Fibroblast of mammary gland (primary cell): ENCODE measurements at regions not wholly inside any gene's neighbourhood (a gene's known extent, or its start where the extent isn't known, plus 50 kb on each side); places are given as distances from the start of the nearest gene placed in this dataset.

Experiments
- DNase-seq: peaks from one replicate; pipeline ENCODE4 v3.0.0-alpha.2; 2010; ENCODE audit warnings: low read depth
- H3K4me3 ChIP-seq: 2 replicates; pipeline ENCODE4 v1.5.1; 2011; ENCODE audit warnings: low read depth, mild to moderate bottlenecking, low read length, moderate library complexity; ENCODE audit not compliant: control insufficient read depth
- TF ChIP-seq, protein P1 (sequence below): conservative IDR thresholded peaks from 2 replicates; pipeline ENCODE4 v1.5.1; 2011; ENCODE audit warnings: low read depth, low read length, inconsistent platforms; ENCODE audit not compliant: control insufficient read depth, insufficient read depth

DNA sequence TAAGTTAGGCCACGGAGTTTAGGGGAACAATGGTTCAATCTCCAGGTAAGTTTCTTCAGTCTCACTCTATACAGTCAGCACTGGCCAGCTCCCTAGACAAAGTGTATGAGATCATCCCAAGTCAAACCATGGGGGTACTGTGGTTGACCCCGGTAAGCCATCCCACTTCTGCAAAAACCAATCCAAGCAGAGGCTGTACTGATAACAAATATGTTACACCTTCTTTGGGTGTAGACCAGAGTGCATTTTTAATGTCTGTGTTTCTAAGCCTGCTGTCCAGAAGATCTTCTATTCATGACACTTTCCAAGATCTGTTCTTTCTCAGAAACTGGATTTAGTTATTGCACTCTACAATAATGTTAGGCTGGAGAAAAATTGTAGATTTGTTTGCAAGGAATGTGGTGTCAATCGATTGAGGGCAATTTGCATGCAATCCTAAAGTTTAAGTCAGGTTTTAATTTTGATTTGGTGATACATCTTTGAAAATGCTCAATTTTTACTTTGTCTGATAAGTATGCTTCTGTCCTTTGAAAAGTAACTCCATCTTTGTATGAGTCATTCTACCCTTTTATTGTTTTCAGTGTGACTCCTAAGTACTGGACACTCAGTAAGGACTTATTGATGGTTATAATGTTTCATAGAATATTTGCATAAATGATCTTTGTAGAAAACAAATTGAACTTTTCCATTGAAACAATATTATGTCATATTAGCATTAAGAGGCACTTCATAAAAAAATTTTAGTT is 152.4 kb downstream of the HLX start:
- peak; percentile 38 for DNase-seq
- TF ChIP-seq, protein P1, sequence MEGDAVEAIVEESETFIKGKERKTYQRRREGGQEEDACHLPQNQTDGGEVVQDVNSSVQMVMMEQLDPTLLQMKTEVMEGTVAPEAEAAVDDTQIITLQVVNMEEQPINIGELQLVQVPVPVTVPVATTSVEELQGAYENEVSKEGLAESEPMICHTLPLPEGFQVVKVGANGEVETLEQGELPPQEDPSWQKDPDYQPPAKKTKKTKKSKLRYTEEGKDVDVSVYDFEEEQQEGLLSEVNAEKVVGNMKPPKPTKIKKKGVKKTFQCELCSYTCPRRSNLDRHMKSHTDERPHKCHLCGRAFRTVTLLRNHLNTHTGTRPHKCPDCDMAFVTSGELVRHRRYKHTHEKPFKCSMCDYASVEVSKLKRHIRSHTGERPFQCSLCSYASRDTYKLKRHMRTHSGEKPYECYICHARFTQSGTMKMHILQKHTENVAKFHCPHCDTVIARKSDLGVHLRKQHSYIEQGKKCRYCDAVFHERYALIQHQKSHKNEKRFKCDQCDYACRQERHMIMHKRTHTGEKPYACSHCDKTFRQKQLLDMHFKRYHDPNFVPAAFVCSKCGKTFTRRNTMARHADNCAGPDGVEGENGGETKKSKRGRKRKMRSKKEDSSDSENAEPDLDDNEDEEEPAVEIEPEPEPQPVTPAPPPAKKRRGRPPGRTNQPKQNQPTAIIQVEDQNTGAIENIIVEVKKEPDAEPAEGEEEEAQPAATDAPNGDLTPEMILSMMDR = no peak
- no peak overlapping the region for H3K4me3 ChIP-seq

DNA sequence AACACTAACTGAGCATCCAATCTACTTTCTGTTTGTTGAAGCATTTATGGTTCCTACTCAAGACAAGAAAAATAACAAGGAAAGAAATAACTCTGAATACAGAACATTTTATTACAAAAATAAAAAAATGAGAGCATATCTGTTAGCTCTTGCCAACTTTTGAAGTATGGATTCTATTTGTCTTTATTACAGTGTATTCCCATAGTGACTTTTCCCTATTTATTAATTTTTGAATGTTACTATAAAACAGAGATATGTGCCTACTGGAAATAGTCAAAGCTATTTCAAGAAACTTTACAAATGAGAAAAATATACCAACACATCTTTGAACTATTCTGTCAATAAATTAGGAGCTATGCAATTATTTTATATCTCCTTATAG is 153.0 kb downstream of the HLX start:
- TF ChIP-seq, protein P1 = no peak
- no peak for DNase-seq
- no peak overlapping the region for H3K4me3 ChIP-seq

DNA sequence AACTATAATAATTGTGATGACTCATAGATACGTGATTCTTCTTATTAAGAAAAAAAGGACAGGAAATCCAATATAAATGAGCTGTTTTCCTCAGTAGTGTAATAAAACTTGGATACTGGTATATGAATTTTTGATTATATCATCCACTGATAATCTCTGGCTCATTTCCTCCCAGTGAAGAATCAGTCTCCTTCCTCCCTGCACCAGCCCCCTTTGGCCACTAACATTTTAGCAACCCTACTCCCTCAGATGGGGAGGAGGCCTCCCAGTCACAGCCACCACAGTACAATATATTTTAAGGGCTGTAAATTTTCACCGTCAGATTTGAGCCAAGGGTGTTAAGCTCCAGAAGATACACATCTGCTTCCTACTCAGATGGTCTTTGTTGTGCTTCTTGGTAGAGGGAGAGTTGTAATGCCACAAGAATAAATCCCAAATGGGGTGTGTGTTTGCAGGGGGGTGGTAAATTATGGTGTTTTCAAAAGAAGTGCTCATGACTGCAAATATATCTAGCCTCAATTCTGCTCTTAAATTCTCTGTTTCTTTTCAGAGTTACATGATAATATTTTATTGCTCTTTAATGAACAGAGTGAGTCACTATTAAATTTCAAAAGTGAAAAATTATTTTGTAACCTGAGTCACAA is 153.5 kb downstream of the HLX start:
- TF ChIP-seq, protein P1 = no peak
- H3K4me3 ChIP-seq = no peak overlapping the region
- peak; percentile 27 for DNase-seq

DNA sequence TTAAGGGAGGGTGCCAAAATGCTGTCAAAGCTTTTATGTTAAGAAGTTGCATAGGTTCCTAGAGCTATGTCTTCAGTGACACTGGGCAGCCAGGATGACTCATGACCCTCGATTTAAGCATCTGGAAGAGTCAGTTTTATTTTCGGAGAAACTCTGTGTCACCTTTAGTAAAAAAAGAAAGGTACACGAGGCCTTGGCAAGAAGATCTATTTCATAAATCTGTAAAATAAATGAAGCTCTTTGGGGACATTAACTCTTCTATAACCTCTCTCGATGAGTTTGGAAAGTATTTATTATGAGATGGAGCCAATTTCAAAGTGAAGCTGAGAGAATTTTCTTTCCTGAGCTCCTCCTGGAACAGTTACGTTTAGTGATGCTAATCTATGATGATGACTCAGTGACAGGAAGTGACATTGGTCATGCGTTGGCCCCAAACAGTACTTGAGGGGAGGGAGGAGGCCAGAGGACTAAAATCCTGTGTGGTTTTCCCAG is 156.5 kb downstream of the HLX start:
- DNase-seq = peak; percentile 82
- TF ChIP-seq, protein P1 = no peak
- no peak overlapping the region for H3K4me3 ChIP-seq

DNA sequence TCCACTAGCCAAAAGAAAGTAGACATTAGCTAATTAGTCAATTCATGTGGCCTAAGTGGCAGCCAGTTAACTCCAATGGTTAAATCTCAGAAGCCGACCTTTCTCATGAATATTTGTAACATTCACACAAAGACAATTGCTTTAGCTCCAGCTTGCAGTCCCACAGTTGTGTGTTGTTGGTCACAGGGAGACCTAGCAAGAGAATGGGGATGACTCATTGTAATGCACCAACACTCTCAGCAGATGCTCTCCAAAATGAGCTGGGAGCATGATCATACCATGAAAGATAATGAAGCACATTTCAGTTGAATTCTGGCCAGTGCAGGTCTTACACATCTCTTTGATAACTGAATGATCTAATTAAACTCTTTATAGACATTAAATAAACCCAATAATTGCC is 160.4 kb downstream of the HLX start:
- TF ChIP-seq, protein P1 = no peak
- DNase-seq = peak; percentile 82
- no peak overlapping the region for H3K4me3 ChIP-seq

DNA sequence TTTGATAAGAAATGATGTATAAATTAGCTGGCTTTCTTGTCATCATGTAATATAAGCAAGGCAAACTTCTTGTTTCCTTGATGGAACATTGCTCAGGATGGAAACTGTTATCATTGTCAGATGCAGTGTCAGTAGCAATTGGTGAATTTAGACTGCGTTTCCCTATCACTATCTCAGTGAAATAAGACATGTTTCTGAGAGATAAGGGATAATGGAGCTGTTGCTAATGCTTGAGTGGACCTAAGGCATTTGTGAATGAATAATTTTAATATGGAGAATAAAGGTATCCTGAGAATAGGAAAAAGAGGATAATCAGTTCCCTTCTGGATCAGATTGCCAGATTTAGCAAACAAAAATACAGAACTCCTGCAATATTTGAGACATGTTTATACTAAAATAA is 160.9 kb downstream of the HLX start:
- TF ChIP-seq, protein P1 = no peak
- no peak for DNase-seq
- H3K4me3 ChIP-seq = no peak overlapping the region
